A549 (cell line): ENCODE measurements at regions not wholly inside any gene's neighbourhood (a gene's known extent, or its start where the extent isn't known, plus 50 kb on each side); places are given as distances from the start of the nearest gene placed in this dataset.

ENCODE experiments used
- ATAC-seq, 2 experiments: fragments of 200-7000 bp in 1 of 2; fragments of >200 bp in 1 of 2; cut with Nextera tagmentation in 1 of 2; cut with Tn5 transposase in 1 of 2; 3 replicates each; pipeline versions ENCODE4 v1.8.0 to v1.9.1; 2018 to 2020; ENCODE audit warnings: mild to moderate bottlenecking in 1 of 2, moderate library complexity in 1 of 2
- CTCF ChIA-PET: fragments of 300-600 bp; sonication (Branson Sonifier 250); formaldehyde crosslinking; extraction: SDS; loops from one replicate; lab custom pipeline; 2021; ENCODE audit warnings: antibody characterized with exemption, inconsistent platforms; lab: Yijun Ruan, JAX
- POLR2A ChIA-PET: fragments of 350-600 bp; formaldehyde crosslinking; extraction: SDS; loops from one replicate; lab custom pipeline; 2021; ENCODE audit warnings: antibody characterized with exemption, inconsistent platforms; lab: Yijun Ruan, JAX
- DNase-seq, 2 experiments: peaks; one replicate each; pipeline versions ENCODE4 v3.0.0 to v3.0.0-alpha.2; 2011 to 2016; ENCODE audit warnings: low read depth in 1 of 2, low spot score in 1 of 2
- FAIRE-seq: peaks from 2 replicates; lab custom pipeline; 2011; peaks lifted over from hg19 to GRCh38; lab: Jason Lieb, UNC
- H3K27ac ChIP-seq, 2 experiments: fragments of >200 bp; sonication (Bioruptor Twin); formaldehyde crosslinking; 3 replicates each; pipeline ENCODE4 v1.5.1; 2016 to 2017
- H3K4me1 ChIP-seq: fragments of >200 bp; sonication (Bioruptor Twin); formaldehyde crosslinking; 3 replicates; pipeline ENCODE4 v1.6.1; 2016
- H3K4me2 ChIP-seq: fragments of >200 bp; sonication (Bioruptor Twin); formaldehyde crosslinking; 3 replicates; pipeline ENCODE4 v1.6.1; 2016
- H3K4me3 ChIP-seq: fragments of >200 bp; sonication (Bioruptor Twin); formaldehyde crosslinking; 3 replicates; pipeline ENCODE4 v1.5.1; 2016
- H3K9me3 ChIP-seq: fragments of >200 bp; sonication (Bioruptor Twin); formaldehyde crosslinking; 3 replicates; pipeline ENCODE4 v1.6.1; 2016
- CBX8 ChIP-seq: fragments of 200-600 bp; sonication (generic); IDR thresholded peaks from 2 replicates; pipeline ENCODE4 v1.6.1; 2016
- EHMT2 ChIP-seq: fragments of 200-600 bp; sonication (generic); IDR thresholded peaks from 2 replicates; pipeline ENCODE4 v1.6.1; 2016; ENCODE audit warnings: antibody characterized with exemption, low read depth, mild to moderate bottlenecking, moderate library complexity
- GATA3 ChIP-seq: IDR thresholded peaks from 2 replicates; pipeline ENCODE4 v1.6.1; 2012; ENCODE audit warnings: borderline replicate concordance
- HOXA7 ChIP-seq: fragments of 250-450 bp; sonication (Bioruptor Pico); IDR thresholded peaks from 2 replicates; pipeline ENCODE4 v1.5.0; 2020; ENCODE audit warnings: mild to moderate bottlenecking, moderate library complexity
- HOXB5 ChIP-seq: fragments of 250-450 bp; sonication (Bioruptor Pico); IDR thresholded peaks from 2 replicates; pipeline ENCODE4 v1.5.0; 2020; ENCODE audit warnings: mild to moderate bottlenecking, moderate library complexity
- MAFK ChIP-seq: fragments of 450-650 bp; IDR thresholded peaks from 2 replicates; pipeline ENCODE4 v1.6.1; 2014; ENCODE audit not compliant: partially characterized antibody
- MAZ ChIP-seq: fragments of 150-350 bp; IDR thresholded peaks from 2 replicates; pipeline ENCODE4 v1.6.1; 2014; ENCODE audit warnings: antibody characterized with exemption, low read depth, low read length, borderline replicate concordance
- MYC ChIP-seq: IDR thresholded peaks from 2 replicates; pipeline ENCODE4 v1.6.1; 2012; ENCODE audit warnings: mild to moderate bottlenecking, inconsistent platforms, low read length, improper control_type of control experiment, borderline replicate concordance
- NR3C1 ChIP-seq: fragments of >200 bp; sonication (Bioruptor Twin); formaldehyde crosslinking; IDR thresholded peaks from 3 replicates; pipeline ENCODE4 v1.6.1; 2017
- PHF8 ChIP-seq: fragments of 200-600 bp; sonication (generic); IDR thresholded peaks from 2 replicates; pipeline ENCODE4 v1.6.1; 2016; ENCODE audit warnings: low read depth, mild to moderate bottlenecking, antibody characterized with exemption, moderate library complexity, borderline replicate concordance
- POLR2AphosphoS2 ChIP-seq: conservative IDR thresholded peaks from 2 replicates; pipeline ENCODE4 v1.6.1; 2012; ENCODE audit warnings: low read length, improper control_type of control experiment, inconsistent platforms
- RAD21 ChIP-seq, 2 experiments: fragments of >200 bp in 1 of 2; sonication (Bioruptor Twin) in 1 of 2; formaldehyde crosslinking in 1 of 2; IDR thresholded peaks in 1 of 2; conservative IDR thresholded peaks in 1 of 2; 2 replicates in 1 of 2; 3 replicates in 1 of 2; pipeline ENCODE4 v1.6.1; 2012 to 2018; ENCODE audit warnings: inconsistent platforms in 1 of 2
- RCOR1 ChIP-seq: fragments of 150-350 bp; IDR thresholded peaks from 2 replicates; pipeline ENCODE4 v1.6.1; 2014; ENCODE audit warnings: antibody characterized with exemption, low read length, low read depth
- SREBF2 ChIP-seq: fragments of 450-650 bp; IDR thresholded peaks from 2 replicates; pipeline ENCODE4 v1.6.1; 2014; ENCODE audit warnings: mild to moderate bottlenecking, moderate library complexity
- TP53 ChIP-seq: fragments of 250-450 bp; sonication (Bioruptor Pico); IDR thresholded peaks from 2 replicates; pipeline ENCODE4 v1.5.0; 2021; ENCODE audit warnings: mild to moderate bottlenecking, moderate library complexity
- WGBS: methylation state at CpG from one replicate; pipeline ENCODE4 v1.1.6; 2017; ENCODE audit errors: missing lambda C conversion rate; 5-methylcytosine and 5-hydroxymethylcytosine counted together
- TF ChIP-seq, protein P1 (sequence below): fragments of >200 bp; sonication (Bioruptor Twin); formaldehyde crosslinking; IDR thresholded peaks from 3 replicates; pipeline ENCODE4 v1.6.1; 2016
- TF ChIP-seq, protein P2 (sequence below): fragments of 250-450 bp; sonication (Bioruptor Pico); IDR thresholded peaks from 2 replicates; pipeline ENCODE4 v1.5.0; 2020; ENCODE audit warnings: low read depth, mild to moderate bottlenecking, moderate library complexity
- TF ChIP-seq, protein P3 (sequence below): fragments of 250-450 bp; sonication (Bioruptor Pico); IDR thresholded peaks from 2 replicates; pipeline ENCODE4 v1.5.0; 2021; ENCODE audit warnings: mild to moderate bottlenecking, moderate library complexity, borderline replicate concordance
- TF ChIP-seq, protein P4 (sequence below): IDR thresholded peaks from 2 replicates; pipeline ENCODE4 v1.6.1; 2012

DNA sequence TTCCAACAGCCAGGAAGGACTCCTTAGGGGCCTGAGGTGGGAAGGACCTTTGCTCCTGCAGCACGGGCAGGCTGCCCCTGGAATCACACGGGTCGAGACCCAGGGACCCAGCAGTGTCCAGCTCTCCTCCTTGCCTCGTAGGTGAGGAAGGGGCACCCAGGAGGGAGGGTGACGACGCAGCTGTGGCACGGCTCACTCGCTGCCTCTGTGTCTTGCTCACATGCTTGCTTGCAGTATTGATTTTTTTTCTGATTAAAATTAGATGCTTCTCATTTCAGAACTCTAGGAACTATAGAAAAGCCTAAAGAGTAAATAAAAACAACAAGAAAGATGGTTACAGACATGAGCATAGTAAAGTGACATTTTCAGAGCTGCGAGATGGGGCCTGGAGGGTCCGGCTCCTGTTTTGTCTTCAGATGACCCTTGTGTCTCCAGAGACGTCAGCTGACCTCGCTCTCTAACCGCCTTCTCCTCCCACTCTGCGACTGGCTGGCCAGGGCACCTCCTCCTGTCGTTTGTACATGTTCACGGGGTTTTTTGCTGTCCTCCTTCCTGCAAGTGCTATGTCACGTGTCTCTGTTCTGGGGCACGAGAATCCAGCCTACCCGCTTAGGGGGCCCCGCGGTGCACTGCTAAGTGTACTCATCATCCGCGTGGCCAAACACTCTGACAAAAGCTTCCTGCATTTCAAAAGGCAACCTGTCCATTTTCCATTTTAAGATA lies 65.7 kb upstream of the ZNF236 start:
- no peaks in the 10 kb centered on the region for H3K9me3 ChIP-seq
- 71% methylated on average over 23 of the region's 23 CpGs for WGBS
- ATAC-seq (no peak), DNase-seq (no peak), FAIRE-seq (no peak)
- ChIA-PET CTCF (no interaction called here), POLR2A (no interaction called here)
- no peak overlapping the region for H3K27ac ChIP-seq
- H3K4me1 ChIP-seq: no peaks in the 10 kb centered on the region
- no peak overlapping the region for H3K4me3 ChIP-seq
- H3K4me2 ChIP-seq: no peak overlapping the region
- TF ChIP-seq MAFK: no peak
- no peak for TF ChIP-seq PHF8
- no peak for TF ChIP-seq GATA3
- no peak for TF ChIP-seq MAZ
- TF ChIP-seq RAD21 (conservative IDR thresholded peaks at IDR 0.05 in 1 of 2, IDR thresholded peaks at IDR 0.05 in 1 of 2): no peak
- TF ChIP-seq HOXB5 (CRISPR knock-in tag): no peak
- no peak for TF ChIP-seq HOXA7 (CRISPR knock-in tag)
- no peak for TF ChIP-seq EHMT2
- TF ChIP-seq CBX8: no peak
- TF ChIP-seq, protein P1, sequence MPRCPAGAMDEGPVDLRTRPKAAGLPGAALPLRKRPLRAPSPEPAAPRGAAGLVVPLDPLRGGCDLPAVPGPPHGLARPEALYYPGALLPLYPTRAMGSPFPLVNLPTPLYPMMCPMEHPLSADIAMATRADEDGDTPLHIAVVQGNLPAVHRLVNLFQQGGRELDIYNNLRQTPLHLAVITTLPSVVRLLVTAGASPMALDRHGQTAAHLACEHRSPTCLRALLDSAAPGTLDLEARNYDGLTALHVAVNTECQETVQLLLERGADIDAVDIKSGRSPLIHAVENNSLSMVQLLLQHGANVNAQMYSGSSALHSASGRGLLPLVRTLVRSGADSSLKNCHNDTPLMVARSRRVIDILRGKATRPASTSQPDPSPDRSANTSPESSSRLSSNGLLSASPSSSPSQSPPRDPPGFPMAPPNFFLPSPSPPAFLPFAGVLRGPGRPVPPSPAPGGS: no peak
- TF ChIP-seq, protein P2, sequence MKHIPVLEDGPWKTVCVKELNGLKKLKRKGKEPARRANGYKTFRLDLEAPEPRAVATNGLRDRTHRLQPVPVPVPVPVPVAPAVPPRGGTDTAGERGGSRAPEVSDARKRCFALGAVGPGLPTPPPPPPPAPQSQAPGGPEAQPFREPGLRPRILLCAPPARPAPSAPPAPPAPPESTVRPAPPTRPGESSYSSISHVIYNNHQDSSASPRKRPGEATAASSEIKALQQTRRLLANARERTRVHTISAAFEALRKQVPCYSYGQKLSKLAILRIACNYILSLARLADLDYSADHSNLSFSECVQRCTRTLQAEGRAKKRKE (CRISPR knock-in tag): no peak

DNA sequence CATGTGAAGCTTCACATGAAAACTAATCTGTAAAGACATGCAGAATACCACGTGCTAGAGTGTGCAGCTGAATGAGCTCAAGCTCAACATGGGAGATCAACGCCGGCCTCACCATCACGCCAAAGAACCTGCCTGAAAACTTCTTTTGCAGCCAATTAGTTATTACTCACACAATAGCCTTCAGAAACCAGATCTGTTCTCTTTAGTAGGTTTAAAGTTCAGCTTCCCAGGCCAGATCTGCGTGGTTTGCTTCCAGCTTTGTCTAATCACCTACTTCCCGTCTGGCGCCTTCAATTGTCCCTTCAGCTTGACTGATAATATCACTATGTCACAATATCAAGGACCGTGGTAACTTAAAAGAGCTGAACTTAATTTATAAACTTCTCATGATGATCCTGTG lies 68.0 kb upstream of the ZNF236 start:
- no peaks in the 10 kb centered on the region for H3K9me3 ChIP-seq
- H3K4me3 ChIP-seq: no peak overlapping the region
- FAIRE-seq (no peak), DNase-seq (no peak), ATAC-seq (no peak)
- H3K4me1 ChIP-seq: no peaks in the 10 kb centered on the region
- ChIA-PET CTCF (no interaction called here), POLR2A (interaction anchor here (0.6 kb wide), 1 partner anchor 66 kb away, joined by 3 read pairs; no protein-coding TSS in a partner anchor)
- H3K27ac ChIP-seq: no peak overlapping the region
- no peak overlapping the region for H3K4me2 ChIP-seq
- TF ChIP-seq TP53 (CRISPR knock-in tag) (no peak), POLR2AphosphoS2 (no peak), RCOR1 (no peak), NR3C1 (no peak), SREBF2 (no peak), MYC (no peak), CBX8 (no peak)
- TF ChIP-seq, protein P3, sequence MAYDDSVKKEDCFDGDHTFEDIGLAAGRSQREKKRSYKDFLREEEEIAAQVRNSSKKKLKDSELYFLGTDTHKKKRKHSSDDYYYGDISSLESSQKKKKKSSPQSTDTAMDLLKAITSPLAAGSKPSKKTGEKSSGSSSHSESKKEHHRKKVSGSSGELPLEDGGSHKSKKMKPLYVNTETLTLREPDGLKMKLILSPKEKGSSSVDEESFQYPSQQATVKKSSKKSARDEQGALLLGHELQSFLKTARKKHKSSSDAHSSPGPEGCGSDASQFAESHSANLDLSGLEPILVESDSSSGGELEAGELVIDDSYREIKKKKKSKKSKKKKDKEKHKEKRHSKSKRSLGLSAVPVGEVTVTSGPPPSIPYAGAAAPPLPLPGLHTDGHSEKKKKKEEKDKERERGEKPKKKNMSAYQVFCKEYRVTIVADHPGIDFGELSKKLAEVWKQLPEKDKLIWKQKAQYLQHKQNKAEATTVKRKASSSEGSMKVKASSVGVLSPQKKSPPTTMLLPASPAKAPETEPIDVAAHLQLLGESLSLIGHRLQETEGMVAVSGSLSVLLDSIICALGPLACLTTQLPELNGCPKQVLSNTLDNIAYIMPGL: no peak
- TF ChIP-seq, protein P4, sequence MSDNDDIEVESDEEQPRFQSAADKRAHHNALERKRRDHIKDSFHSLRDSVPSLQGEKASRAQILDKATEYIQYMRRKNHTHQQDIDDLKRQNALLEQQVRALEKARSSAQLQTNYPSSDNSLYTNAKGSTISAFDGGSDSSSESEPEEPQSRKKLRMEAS: no peak
- TF ChIP-seq, protein P1: no peak
- 70% methylated on average over 8 of the region's 8 CpGs for WGBS
